Mesenchymal stem cell (in vitro differentiated cells and primary cell): ENCODE measurements at regions not wholly inside any gene's neighbourhood (a gene's known extent, or its start where the extent isn't known, plus 50 kb on each side); places are given as distances from the start of the nearest gene placed in this dataset.
"Not testable (repeated sequence)": the region's sequence is repeated elsewhere in the genome, so short reads cannot be mapped to it uniquely, and the experiment has no call there.

Experiments
- DNase-seq: peaks from one replicate; pipeline ENCODE4 v3.0.0-alpha.2; 2013
- H2AFZ ChIP-seq: one replicate; pipeline ENCODE4 v1.6.1; 2013; ENCODE audit warnings: low read depth, mild to moderate bottlenecking, control low read depth, inconsistent platforms, low read length, moderate library complexity
- H2AK5ac ChIP-seq: 2 replicates; pipeline ENCODE4 v1.6.1; 2013; ENCODE audit warnings: low read length, moderate library complexity, mild to moderate bottlenecking, inconsistent platforms; ENCODE audit not compliant: severe bottlenecking
- H2BK120ac ChIP-seq: one replicate; pipeline ENCODE4 v1.6.1; 2013; ENCODE audit warnings: low read depth, mild to moderate bottlenecking, inconsistent platforms, low read length, moderate library complexity
- H2BK12ac ChIP-seq, 2 experiments: one replicate each; pipeline ENCODE4 v1.6.1; 2013; ENCODE audit warnings: inconsistent platforms in 2 of 2, low read length in 2 of 2, mild to moderate bottlenecking in 2 of 2, moderate library complexity in 2 of 2, control low read depth in 1 of 2
- H2BK15ac ChIP-seq: one replicate; pipeline ENCODE4 v1.6.1; 2013; ENCODE audit warnings: mild to moderate bottlenecking, low read depth, inconsistent platforms; ENCODE audit not compliant: poor library complexity, severe bottlenecking
- H2BK5ac ChIP-seq: 2 replicates; pipeline ENCODE4 v1.6.1; 2013; ENCODE audit warnings: low read depth, mild to moderate bottlenecking, low read length, control low read depth, inconsistent platforms; ENCODE audit not compliant: poor library complexity, severe bottlenecking
- H3K14ac ChIP-seq, 2 experiments: one replicate each; pipeline ENCODE4 v1.6.1; 2013; ENCODE audit warnings: inconsistent platforms in 2 of 2, low read length in 2 of 2, control low read depth in 1 of 2, mild to moderate bottlenecking in 1 of 2, moderate library complexity in 1 of 2
- H3K18ac ChIP-seq, 2 experiments: one replicate each; pipeline ENCODE4 v1.6.1; 2013; ENCODE audit warnings: inconsistent platforms in 2 of 2, low read length in 2 of 2, control low read depth in 1 of 2, low read depth in 1 of 2, mild to moderate bottlenecking in 1 of 2
- H3K23ac ChIP-seq, 2 experiments: one replicate each; pipeline ENCODE4 v1.6.1; 2013; ENCODE audit warnings: inconsistent platforms in 2 of 2, low read length in 2 of 2, mild to moderate bottlenecking in 2 of 2, moderate library complexity in 2 of 2, control low read depth in 1 of 2
- H3K27ac ChIP-seq: 2 replicates; pipeline ENCODE4 v1.5.1; 2013; ENCODE audit warnings: mild to moderate bottlenecking, moderate library complexity, low read length, control low read depth, inconsistent platforms; ENCODE audit not compliant: poor library complexity, severe bottlenecking
- H3K27me3 ChIP-seq, 2 experiments: 2 replicates each; pipeline versions ENCODE4 v1.6.1 to v1.7.0; 2013; ENCODE audit warnings: low read length in 2 of 2, mild to moderate bottlenecking in 2 of 2, moderate library complexity in 2 of 2, control low read depth in 1 of 2, inconsistent platforms in 1 of 2; ENCODE audit not compliant: control insufficient read depth in 1 of 2, insufficient read depth in 1 of 2
- H3K36me3 ChIP-seq, 2 experiments: 2 replicates each; pipeline versions ENCODE4 v1.6.1 to v1.7.0; 2013; ENCODE audit warnings: low read length in 2 of 2, control low read depth in 1 of 2, inconsistent platforms in 1 of 2, low read depth in 1 of 2, mild to moderate bottlenecking in 1 of 2; ENCODE audit not compliant: insufficient read depth in 2 of 2, control insufficient read depth in 1 of 2
- H3K4ac ChIP-seq, 2 experiments: one replicate each; pipeline ENCODE4 v1.6.1; 2013; ENCODE audit warnings: inconsistent platforms in 2 of 2, low read length in 2 of 2, mild to moderate bottlenecking in 2 of 2, moderate library complexity in 2 of 2, control low read depth in 1 of 2, low read depth in 1 of 2
- H3K4me1 ChIP-seq: 2 replicates; pipeline ENCODE4 v1.6.1; 2013; ENCODE audit warnings: low read depth, low read length, control low read depth; ENCODE audit not compliant: control insufficient read depth, insufficient read depth
- H3K4me2 ChIP-seq: 2 replicates; pipeline ENCODE4 v1.6.1; 2013; ENCODE audit warnings: low read length, mild to moderate bottlenecking, inconsistent platforms; ENCODE audit not compliant: poor library complexity, severe bottlenecking
- H3K4me3 ChIP-seq, 2 experiments: 2 replicates each; pipeline versions ENCODE4 v1.5.1 to v1.7.0; 2013; ENCODE audit warnings: low read length in 2 of 2, mild to moderate bottlenecking in 2 of 2, control low read depth in 1 of 2, low read depth in 1 of 2; ENCODE audit not compliant: insufficient read depth in 1 of 2
- H3K79me1 ChIP-seq: replicated peaks from 2 replicates; pipeline ENCODE4 v1.6.1; 2013; ENCODE audit warnings: mild to moderate bottlenecking, control low read depth, low read length, inconsistent platforms; ENCODE audit not compliant: poor library complexity, severe bottlenecking
- H3K9ac ChIP-seq: 2 replicates; pipeline ENCODE4 v1.7.0; 2013; ENCODE audit warnings: mild to moderate bottlenecking, low read length, moderate library complexity
- H3K9me3 ChIP-seq: 2 replicates; pipeline ENCODE4 v1.7.0; 2013; ENCODE audit warnings: mild to moderate bottlenecking, low read length; ENCODE audit not compliant: control insufficient read depth
- H4K8ac ChIP-seq: one replicate; pipeline ENCODE4 v1.6.1; 2013; ENCODE audit warnings: inconsistent platforms, mild to moderate bottlenecking, low read length, moderate library complexity
- H4K91ac ChIP-seq: one replicate; pipeline ENCODE4 v1.6.1; 2013; ENCODE audit warnings: mild to moderate bottlenecking, low read length, inconsistent platforms
- WGBS: methylation state at CpG from one replicate; pipeline ENCODE4 v1.1.7; 2013; ENCODE audit warnings: mixed read lengths; 5-methylcytosine and 5-hydroxymethylcytosine counted together

- H4K91ac ChIP-seq, H3K9me3 ChIP-seq: not testable (repeated sequence)
- 94% methylated on average over 18 of the region's 19 CpGs for WGBS
Measured at GRCh38 chr3:73990691-73991090, 365.9 kb upstream of the PDZRN3 start.

GRCh38 chr3:73966733-73967132, 342.0 kb upstream of the PDZRN3 start:
- Histone ChIP-seq H3K4ac (no peak overlapping the region), H4K8ac (no peak overlapping the region), H2BK5ac (no peak overlapping the region), H3K27ac (no peak overlapping the region), H3K14ac (no peak overlapping the region), H3K9ac (no peak overlapping the region), H3K4me1 (no peaks in the 10 kb centered on the region), H2AK5ac (no peak overlapping the region), H4K91ac (no peak overlapping the region), H2BK15ac (no peak overlapping the region), H3K23ac (no peak overlapping the region), H3K18ac (no peak overlapping the region), H3K9me3 (peaks cover 35% of the 10 kb centered on the region), H2AFZ (no peak overlapping the region), H3K4me3 (no peak overlapping the region), H3K4me2 (no peak overlapping the region), H2BK120ac (no peak overlapping the region), H3K79me1 (no peaks in the 10 kb centered on the region), H3K36me3 (no peaks in the 10 kb centered on the region), H2BK12ac (no peak overlapping the region), H3K27me3 (peaks cover 0 to 4% of the 10 kb centered on the region in 2 experiments)
- DNase-seq, result no peak
- 50% methylated on average over 4 of the region's 4 CpGs for WGBS

More at GRCh38 chr3:73990691-73991090, 365.9 kb upstream of the PDZRN3 start:
- H3K14ac ChIP-seq, H3K4me3 ChIP-seq, H3K27ac ChIP-seq, H2AFZ ChIP-seq, H2BK120ac ChIP-seq, H3K27me3 ChIP-seq, H3K9ac ChIP-seq, H3K18ac ChIP-seq, H3K23ac ChIP-seq, H2BK12ac ChIP-seq, H3K4me2 ChIP-seq, H4K8ac ChIP-seq, H2BK5ac ChIP-seq, H3K79me1 ChIP-seq, H3K4me1 ChIP-seq, DNase-seq, H2AK5ac ChIP-seq, H2BK15ac ChIP-seq, H3K4ac ChIP-seq, H3K36me3 ChIP-seq: not testable (repeated sequence)

- H3K36me3 ChIP-seq, result no peaks in the 10 kb centered on the region
- no peaks in the 10 kb centered on the region for H3K79me1 ChIP-seq
- no peak overlapping the region for H4K8ac ChIP-seq
- H2BK120ac ChIP-seq, result no peak overlapping the region
- H3K4me2 ChIP-seq, result no peak overlapping the region
- H3K14ac ChIP-seq, result no peak overlapping the region
- no peak overlapping the region for H3K4ac ChIP-seq
- no peak overlapping the region for H3K27ac ChIP-seq
- peaks cover 0 to 4% of the 10 kb centered on the region in 2 experiments for H3K27me3 ChIP-seq
- WGBS, result no CpG with 5 or more reads among the region's 1 CpG
- no peak overlapping the region for H3K9ac ChIP-seq
- no peak overlapping the region for H4K91ac ChIP-seq
- no peak for DNase-seq
- H2BK12ac ChIP-seq, result no peak overlapping the region
- H3K23ac ChIP-seq, result no peak overlapping the region
- no peak overlapping the region for H2BK15ac ChIP-seq
- no peak overlapping the region for H2AK5ac ChIP-seq
- no peak overlapping the region for H3K4me3 ChIP-seq
- H2AFZ ChIP-seq, result no peak overlapping the region
- peaks cover 19% of the 10 kb centered on the region for H3K9me3 ChIP-seq
- no peaks in the 10 kb centered on the region for H3K4me1 ChIP-seq
- no peak overlapping the region for H3K18ac ChIP-seq
- peak overlapping the region; percentile 31 for H2BK5ac ChIP-seq
Measured at GRCh38 chr3:73964818-73965217, 340.1 kb upstream of the PDZRN3 start.

- no peak overlapping the region for H2BK120ac ChIP-seq
- H3K23ac ChIP-seq, result no peak overlapping the region
- no peak overlapping the region for H2BK15ac ChIP-seq
- H3K14ac ChIP-seq, result no peak overlapping the region
- no peaks in the 10 kb centered on the region for H3K27me3 ChIP-seq
- no peak overlapping the region for H2AK5ac ChIP-seq
- no peak overlapping the region for H3K27ac ChIP-seq
- H2BK5ac ChIP-seq, result no peak overlapping the region
- H3K4me3 ChIP-seq, result no peak overlapping the region
- H3K79me1 ChIP-seq, result no peaks in the 10 kb centered on the region
- H3K36me3 ChIP-seq, result no peaks in the 10 kb centered on the region
- H2AFZ ChIP-seq, result no peak overlapping the region
- H3K18ac ChIP-seq, result no peak overlapping the region
- H3K4me2 ChIP-seq, result no peak overlapping the region
- 56% methylated on average over 2 of the region's 2 CpGs for WGBS
- no peaks in the 10 kb centered on the region for H3K9me3 ChIP-seq
- no peak overlapping the region for H2BK12ac ChIP-seq
- DNase-seq, result no peak
- H4K91ac ChIP-seq, result no peak overlapping the region
- no peak overlapping the region for H3K4ac ChIP-seq
- H4K8ac ChIP-seq, result no peak overlapping the region
- H3K4me1 ChIP-seq, result no peaks in the 10 kb centered on the region
- H3K9ac ChIP-seq, result no peak overlapping the region
Measured at GRCh38 chr3:73955494-73956070, 330.8 kb upstream of the PDZRN3 start.
